PC-9 (cell line): ENCODE measurements at regions not wholly inside any gene's neighbourhood (a gene's known extent, or its start where the extent isn't known, plus 50 kb on each side); places are given as distances from the start of the nearest gene placed in this dataset.

Experiments used
- BruUV-seq: library from RNA; stranded (reverse); fragments of 400-500 nt; replicated peaks from 2 replicates; lab custom pipeline; 2021; lab: Mats Ljungman, UMichigan
- CTCF ChIA-PET: fragments of 300-600 bp; sonication (Branson Sonifier 250); formaldehyde crosslinking; loops from one replicate; lab custom pipeline; 2022; ENCODE audit warnings: antibody characterized with exemption; lab: Charles Lee
- POLR2A ChIA-PET: fragments of 300-600 bp; sonication (Branson Sonifier 250); formaldehyde crosslinking; loops from one replicate; lab custom pipeline; 2022; ENCODE audit warnings: antibody characterized with exemption; ENCODE audit not compliant: unreplicated experiment; lab: Charles Lee
- DNase-seq, 2 experiments: peaks; one replicate each; pipeline versions ENCODE4 v3.0.0 to v3.0.0-alpha.2; 2015 to 2022; ENCODE audit warnings: mixed read lengths in 1 of 2
- H2AFZ ChIP-seq: fragments of 200-600 bp; sonication (generic); 2 replicates; pipeline ENCODE4 v1.8.1; 2017; ENCODE audit warnings: antibody characterized with exemption
- H3F3A ChIP-seq: fragments of 200-600 bp; sonication (generic); 2 replicates; pipeline ENCODE4 v1.8.1; 2017; ENCODE audit warnings: antibody characterized with exemption, mild to moderate bottlenecking, low read depth; ENCODE audit not compliant: insufficient read depth
- H3K27ac ChIP-seq: fragments of 200-600 bp; sonication (generic); 2 replicates; pipeline ENCODE4 v1.6.1; 2016; ENCODE audit warnings: mixed run types
- H3K27me3 ChIP-seq: fragments of 200-600 bp; sonication (generic); 2 replicates; pipeline ENCODE4 v1.6.1; 2016; ENCODE audit warnings: low read depth, mixed run types; ENCODE audit not compliant: insufficient read depth
- H3K36me3 ChIP-seq: fragments of 200-600 bp; sonication (generic); 2 replicates; pipeline ENCODE4 v1.6.1; 2016; ENCODE audit warnings: low read depth, mixed run types
- H3K4me1 ChIP-seq: fragments of 200-600 bp; sonication (generic); replicated peaks from 2 replicates; pipeline ENCODE4 v1.6.1; 2016; ENCODE audit warnings: mixed run types; ENCODE audit not compliant: insufficient read depth
- H3K4me2 ChIP-seq: fragments of 200-600 bp; sonication (generic); 2 replicates; pipeline ENCODE4 v1.6.1; 2017; ENCODE audit warnings: mixed run types
- H3K4me3 ChIP-seq: fragments of 200-600 bp; sonication (generic); 2 replicates; pipeline ENCODE4 v1.6.1; 2016; ENCODE audit warnings: mixed run types
- H3K79me2 ChIP-seq: fragments of 200-600 bp; sonication (generic); 2 replicates; pipeline ENCODE4 v1.6.1; 2017; ENCODE audit warnings: low read depth, mixed run types
- H3K9me2 ChIP-seq: fragments of 200-600 bp; sonication (generic); 2 replicates; pipeline ENCODE4 v1.8.1; 2017; ENCODE audit warnings: mild to moderate bottlenecking; ENCODE audit not compliant: insufficient read depth
- H3K9me3 ChIP-seq: fragments of 200-600 bp; sonication (generic); 2 replicates; pipeline ENCODE4 v1.8.1; 2016; ENCODE audit warnings: low read depth; ENCODE audit not compliant: insufficient read depth
- H4K20me1 ChIP-seq: fragments of 200-600 bp; sonication (generic); 2 replicates; pipeline ENCODE4 v1.8.1; 2017; ENCODE audit not compliant: insufficient read depth
- EZH2 ChIP-seq: fragments of 200-600 bp; sonication (generic); IDR thresholded peaks from 2 replicates; pipeline ENCODE4 v1.8.0; 2017; ENCODE audit warnings: antibody characterized with exemption, low read depth
- intact Hi-C: fragments of 100-400 bp; cut with micrococcal nuclease; formaldehyde crosslinking; loops from one replicate; pipeline ENCODE4 v1.10.0; 2022; ENCODE audit not compliant: unreplicated experiment
- TF ChIP-seq, protein P1 (sequence below): fragments of 200-600 bp; sonication (generic); conservative IDR thresholded peaks from 2 replicates; pipeline ENCODE4 v1.6.1; 2017; ENCODE audit warnings: mixed run types, antibody characterized with exemption, mild to moderate bottlenecking, moderate library complexity

DNA sequence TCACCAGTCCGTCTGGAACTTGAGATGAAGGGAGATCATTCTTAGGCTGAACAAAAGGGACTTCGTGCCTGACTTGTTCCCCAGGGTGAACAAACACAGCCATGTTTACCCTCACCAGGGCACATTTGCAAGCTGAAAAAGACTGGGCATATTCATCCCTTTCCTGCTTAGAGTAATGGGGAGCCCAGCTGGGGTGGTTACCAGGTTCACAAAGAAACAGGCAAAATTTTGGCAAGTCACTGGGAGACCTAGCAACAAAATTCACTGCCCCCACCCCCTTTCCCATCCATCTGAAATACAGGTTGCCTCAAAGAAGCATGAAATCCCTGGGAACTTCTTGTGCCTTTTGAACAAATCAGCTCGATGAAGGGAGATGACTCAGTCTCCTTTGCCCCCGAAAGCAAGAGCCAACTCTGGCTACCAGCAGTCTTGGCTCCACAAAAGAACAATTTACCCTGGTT lies 775.0 kb downstream of the SQOR start:
- no peak overlapping the region for H3K4me2 ChIP-seq
- H3K79me2 ChIP-seq, result no peaks in the 10 kb centered on the region
- no peak overlapping the region for H3K4me3 ChIP-seq
- no peaks in the 10 kb centered on the region for H3K4me1 ChIP-seq
- H3K9me2 ChIP-seq, result no peaks in the 10 kb centered on the region
- H3K27ac ChIP-seq, result no peak overlapping the region
- DNase-seq, result no peak
- CTCF ChIA-PET, result no interaction called here
- H3K9me3 ChIP-seq, result no peaks in the 10 kb centered on the region
- BruUV-seq, result no TSS peak
- H3K36me3 ChIP-seq, result no peaks in the 10 kb centered on the region
- POLR2A ChIA-PET, result no interaction called here
- no peaks in the 10 kb centered on the region for H4K20me1 ChIP-seq
- H3K27me3 ChIP-seq, result no peaks in the 10 kb centered on the region
- intact Hi-C loops, result no loop called here
- no peaks in the 10 kb centered on the region for H3F3A ChIP-seq
- no peak for TF ChIP-seq EZH2
- TF ChIP-seq, protein P1, sequence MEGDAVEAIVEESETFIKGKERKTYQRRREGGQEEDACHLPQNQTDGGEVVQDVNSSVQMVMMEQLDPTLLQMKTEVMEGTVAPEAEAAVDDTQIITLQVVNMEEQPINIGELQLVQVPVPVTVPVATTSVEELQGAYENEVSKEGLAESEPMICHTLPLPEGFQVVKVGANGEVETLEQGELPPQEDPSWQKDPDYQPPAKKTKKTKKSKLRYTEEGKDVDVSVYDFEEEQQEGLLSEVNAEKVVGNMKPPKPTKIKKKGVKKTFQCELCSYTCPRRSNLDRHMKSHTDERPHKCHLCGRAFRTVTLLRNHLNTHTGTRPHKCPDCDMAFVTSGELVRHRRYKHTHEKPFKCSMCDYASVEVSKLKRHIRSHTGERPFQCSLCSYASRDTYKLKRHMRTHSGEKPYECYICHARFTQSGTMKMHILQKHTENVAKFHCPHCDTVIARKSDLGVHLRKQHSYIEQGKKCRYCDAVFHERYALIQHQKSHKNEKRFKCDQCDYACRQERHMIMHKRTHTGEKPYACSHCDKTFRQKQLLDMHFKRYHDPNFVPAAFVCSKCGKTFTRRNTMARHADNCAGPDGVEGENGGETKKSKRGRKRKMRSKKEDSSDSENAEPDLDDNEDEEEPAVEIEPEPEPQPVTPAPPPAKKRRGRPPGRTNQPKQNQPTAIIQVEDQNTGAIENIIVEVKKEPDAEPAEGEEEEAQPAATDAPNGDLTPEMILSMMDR, result no peak
- no peak overlapping the region for H2AFZ ChIP-seq

DNA sequence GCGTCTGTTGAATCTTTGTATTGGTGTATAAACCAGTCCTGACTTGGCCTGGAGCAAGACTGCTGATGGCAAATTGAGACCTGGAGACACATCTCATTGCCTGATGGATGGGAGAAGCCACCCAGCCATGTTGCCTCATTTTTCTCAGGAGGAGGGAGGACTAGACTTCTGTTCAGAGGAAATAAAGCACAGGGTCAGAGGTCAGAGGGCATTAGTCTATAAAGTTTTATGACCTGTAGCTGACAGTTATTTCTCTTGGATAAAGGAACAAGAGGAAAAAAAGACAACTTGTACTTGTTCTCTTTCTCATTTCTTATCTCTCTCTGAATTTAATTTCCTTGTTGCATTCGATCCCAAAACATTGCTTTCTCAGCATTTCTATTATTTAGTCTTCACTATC lies 775.9 kb downstream of the SQOR start:
- TF ChIP-seq EZH2, result no peak
- TF ChIP-seq, protein P1, result no peak
- H4K20me1 ChIP-seq, result no peaks in the 10 kb centered on the region
- no peaks in the 10 kb centered on the region for H3K4me1 ChIP-seq
- no peak overlapping the region for H3K4me2 ChIP-seq
- no peak for DNase-seq
- no peaks in the 10 kb centered on the region for H3K9me2 ChIP-seq
- no peak overlapping the region for H3K4me3 ChIP-seq
- BruUV-seq, result no TSS peak
- H3K27ac ChIP-seq, result no peak overlapping the region
- POLR2A ChIA-PET, result no interaction called here
- H3K27me3 ChIP-seq, result no peaks in the 10 kb centered on the region
- intact Hi-C loops, result no loop called here
- H3K9me3 ChIP-seq, result no peaks in the 10 kb centered on the region
- H3K79me2 ChIP-seq, result no peaks in the 10 kb centered on the region
- H2AFZ ChIP-seq, result no peak overlapping the region
- H3K36me3 ChIP-seq, result no peaks in the 10 kb centered on the region
- no peaks in the 10 kb centered on the region for H3F3A ChIP-seq
- CTCF ChIA-PET, result no interaction called here

DNA sequence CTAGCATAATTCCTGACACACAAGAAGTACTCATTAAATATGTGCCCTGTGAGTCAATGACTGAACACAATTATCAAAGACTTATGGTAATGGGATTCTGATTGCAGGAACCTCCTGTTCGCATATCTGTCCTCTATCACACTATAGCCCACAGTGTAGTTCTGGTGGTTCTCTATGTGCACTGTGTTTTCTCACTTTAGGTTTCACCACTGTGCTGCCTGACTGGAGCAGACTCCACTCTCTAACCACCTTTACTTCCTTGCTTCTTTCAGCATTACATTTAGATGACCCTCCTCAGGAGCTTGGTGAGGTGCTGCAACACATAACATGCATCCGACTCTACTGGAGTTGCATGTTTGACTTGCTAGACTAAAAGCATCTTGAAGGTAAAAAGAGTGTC lies 777.1 kb downstream of the SQOR start:
- Histone ChIP-seq H3K4me2 (no peak overlapping the region), H3K4me1 (no peaks in the 10 kb centered on the region), H3K9me3 (no peaks in the 10 kb centered on the region), H3F3A (no peaks in the 10 kb centered on the region), H3K4me3 (no peak overlapping the region), H4K20me1 (no peaks in the 10 kb centered on the region), H3K36me3 (no peaks in the 10 kb centered on the region), H3K9me2 (no peaks in the 10 kb centered on the region), H3K79me2 (no peaks in the 10 kb centered on the region), H3K27me3 (no peaks in the 10 kb centered on the region), H2AFZ (no peak overlapping the region), H3K27ac (no peak overlapping the region)
- ChIA-PET CTCF (interaction anchor here (0.7 kb wide), 1 partner anchor 12 kb away, joined by 5 read pairs; no protein-coding TSS in a partner anchor), POLR2A (no interaction called here)
- intact Hi-C loops, result no loop called here
- DNase-seq, result no peak
- no TSS peak for BruUV-seq
- no peak for TF ChIP-seq EZH2
- TF ChIP-seq, protein P1, result no peak
